Tibial artery (tissue), 4 donors: ENCODE measurements at regions not wholly inside any gene's neighbourhood (a gene's known extent, or its start where the extent isn't known, plus 50 kb on each side); places are given as distances from the start of the nearest gene placed in this dataset.
"Not testable (repeated sequence)": the region's sequence is repeated elsewhere in the genome, so short reads cannot be mapped to it uniquely, and the experiment has no call there.

Experiments
- DNase-seq, 2 donors: peaks; one replicate each; pipeline ENCODE4 v3.0.0-alpha.2; 2019
- H3K27ac ChIP-seq, 2 donors: fragments of 200-600 bp; sonication (generic) in 1 of 2; 1 replicate in 1 of 2; 2 replicates in 1 of 2; pipeline ENCODE4 v1.5.1; 2018 to 2019; ENCODE audit warnings: mild to moderate bottlenecking in 1 of 2
- H3K27me3 ChIP-seq, 2 donors: fragments of 200-600 bp; sonication (generic) in 1 of 2; one replicate each; pipeline versions ENCODE4 v1.5.1 to v1.6.0; 2016 to 2019
- H3K36me3 ChIP-seq, 3 donors: fragments of 200-600 bp; sonication (generic) in 2 of 3; one replicate each; pipeline ENCODE4 v1.5.1; 2016 to 2019; ENCODE audit warnings: mild to moderate bottlenecking in 2 of 3
- H3K4me1 ChIP-seq, 4 donors: fragments of 200-600 bp; sonication (generic) in 2 of 4; 1 replicate in 3 of 4; 2 replicates in 1 of 4; pipeline ENCODE4 v1.5.1; 2016 to 2019
- H3K4me3 ChIP-seq, 2 donors: fragments of 200-600 bp; sonication (generic) in 1 of 2; 1 replicate in 1 of 2; 2 replicates in 1 of 2; pipeline ENCODE4 v1.5.1; 2018 to 2019; ENCODE audit warnings: mild to moderate bottlenecking in 2 of 2
- H3K9me3 ChIP-seq, 3 donors: fragments of 200-600 bp; sonication (generic) in 1 of 3; one replicate each; pipeline ENCODE4 v1.5.1; 2016 to 2019
- intact Hi-C: fragments of 100-400 bp; cut with DNase I; formaldehyde crosslinking; loops from one replicate; pipeline ENCODE4 v1.15.0; 2023; ENCODE audit warnings: low total_unique reads
- TF ChIP-seq, protein P1 (sequence below), 2 experiments: fragments of 200-600 bp in 1 of 2; fragments of 450-650 bp in 1 of 2; IDR thresholded peaks; one replicate each; pipeline ENCODE4 v1.5.1; 2017 to 2019; ENCODE audit warnings: antibody characterized with exemption in 2 of 2, mild to moderate bottlenecking in 1 of 2, moderate library complexity in 1 of 2

- intact Hi-C loops: no loop called here
- Histone ChIP-seq H3K27ac (no peak overlapping the region), H3K4me1 (no peaks in the 10 kb centered on the region), H3K4me3 (no peak overlapping the region), H3K27me3 (no peaks in the 10 kb centered on the region), H3K36me3 (no peaks in the 10 kb centered on the region), H3K9me3 (no peaks in the 10 kb centered on the region)
- TF ChIP-seq, protein P1, sequence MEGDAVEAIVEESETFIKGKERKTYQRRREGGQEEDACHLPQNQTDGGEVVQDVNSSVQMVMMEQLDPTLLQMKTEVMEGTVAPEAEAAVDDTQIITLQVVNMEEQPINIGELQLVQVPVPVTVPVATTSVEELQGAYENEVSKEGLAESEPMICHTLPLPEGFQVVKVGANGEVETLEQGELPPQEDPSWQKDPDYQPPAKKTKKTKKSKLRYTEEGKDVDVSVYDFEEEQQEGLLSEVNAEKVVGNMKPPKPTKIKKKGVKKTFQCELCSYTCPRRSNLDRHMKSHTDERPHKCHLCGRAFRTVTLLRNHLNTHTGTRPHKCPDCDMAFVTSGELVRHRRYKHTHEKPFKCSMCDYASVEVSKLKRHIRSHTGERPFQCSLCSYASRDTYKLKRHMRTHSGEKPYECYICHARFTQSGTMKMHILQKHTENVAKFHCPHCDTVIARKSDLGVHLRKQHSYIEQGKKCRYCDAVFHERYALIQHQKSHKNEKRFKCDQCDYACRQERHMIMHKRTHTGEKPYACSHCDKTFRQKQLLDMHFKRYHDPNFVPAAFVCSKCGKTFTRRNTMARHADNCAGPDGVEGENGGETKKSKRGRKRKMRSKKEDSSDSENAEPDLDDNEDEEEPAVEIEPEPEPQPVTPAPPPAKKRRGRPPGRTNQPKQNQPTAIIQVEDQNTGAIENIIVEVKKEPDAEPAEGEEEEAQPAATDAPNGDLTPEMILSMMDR (IDR thresholded peaks at IDR 0.05): no peak
- no peak for DNase-seq
Observed at GRCh38 chr13:91050970-91051369, 296.5 kb upstream of the MIR17HG start.

- no peak overlapping the region for H3K4me3 ChIP-seq
- no peaks in the 10 kb centered on the region for H3K36me3 ChIP-seq
- H3K4me1 ChIP-seq: no peaks in the 10 kb centered on the region
- intact Hi-C loops: no loop called here
- DNase-seq: no peak
- TF ChIP-seq, protein P1 (IDR thresholded peaks at IDR 0.05): no peak
- H3K27me3 ChIP-seq: no peaks in the 10 kb centered on the region
- no peaks in the 10 kb centered on the region for H3K9me3 ChIP-seq
- no peak overlapping the region for H3K27ac ChIP-seq
Observed at GRCh38 chr13:91052876-91053275, 294.6 kb upstream of the MIR17HG start.

DNA sequence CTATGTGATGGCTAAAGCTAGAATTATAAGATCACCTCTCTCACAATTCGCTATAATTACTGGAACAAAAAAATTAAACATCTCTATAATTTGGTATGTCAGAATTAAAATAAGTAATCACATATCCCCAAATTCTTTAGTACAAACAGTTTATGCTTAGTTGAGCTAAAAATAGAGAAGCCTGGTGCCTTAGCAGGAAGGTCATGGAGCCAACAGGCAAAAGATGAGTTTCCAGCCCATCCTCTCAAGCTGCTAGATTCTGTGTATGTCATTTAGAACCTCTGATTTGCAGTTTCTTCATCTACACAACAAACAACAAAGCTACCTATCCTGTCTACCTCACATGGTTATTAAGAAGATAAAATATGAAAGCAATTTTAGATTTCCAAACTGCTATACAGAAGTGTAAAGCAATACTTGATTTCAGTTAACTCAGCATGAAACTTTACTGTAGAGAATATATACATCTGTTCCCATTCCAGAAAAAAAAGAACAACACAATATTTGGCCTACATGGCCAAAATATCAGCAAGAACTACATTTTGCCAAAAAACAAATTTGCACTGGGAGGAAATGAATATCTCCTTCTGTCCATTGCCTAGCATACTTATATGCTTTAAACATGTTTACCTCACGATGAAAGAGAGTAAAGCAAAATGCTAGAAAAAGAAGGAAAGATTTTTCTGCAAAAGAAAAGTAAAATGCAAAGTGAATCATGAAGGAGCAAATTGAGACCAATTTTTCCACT is 294.0 kb upstream of the MIR17HG start:
- H3K27me3 ChIP-seq: no peaks in the 10 kb centered on the region
- H3K27ac ChIP-seq: no peak overlapping the region
- peaks cover 0 to 5% (median 0%) of the 10 kb centered on the region in 3 donors for H3K9me3 ChIP-seq
- no peak overlapping the region for H3K4me3 ChIP-seq
- DNase-seq: no peak
- no peaks in the 10 kb centered on the region for H3K4me1 ChIP-seq
- no peaks in the 10 kb centered on the region for H3K36me3 ChIP-seq
- intact Hi-C loops: no loop called here
- TF ChIP-seq, protein P1 (IDR thresholded peaks at IDR 0.05): no peak

DNA sequence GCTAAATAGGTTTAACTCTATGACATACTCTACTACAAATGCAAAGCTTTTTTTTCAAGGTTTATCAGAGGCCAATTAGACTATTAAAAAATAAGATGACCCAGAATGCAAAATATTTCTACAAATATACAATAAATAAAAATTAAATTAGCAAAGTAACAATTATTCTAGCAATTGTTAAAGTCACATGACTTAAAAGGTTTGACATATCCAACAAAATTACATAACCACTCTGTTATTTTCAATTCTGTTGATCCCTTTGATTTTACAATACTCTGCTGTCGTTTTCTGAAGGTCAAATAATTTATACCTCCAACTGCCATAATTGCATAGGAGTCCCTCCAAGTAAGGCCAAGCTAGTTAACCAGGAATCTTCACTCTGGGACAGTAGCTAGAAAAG is 292.6 kb upstream of the MIR17HG start:
- Histone ChIP-seq H3K4me1 (no peaks in the 10 kb centered on the region), H3K27ac (no peak overlapping the region), H3K36me3 (no peaks in the 10 kb centered on the region), H3K27me3 (no peaks in the 10 kb centered on the region), H3K9me3 (peaks cover 0 to 5% (median 0%) of the 10 kb centered on the region in 3 donors), H3K4me3 (no peak overlapping the region)
- TF ChIP-seq, protein P1 (IDR thresholded peaks at IDR 0.05): no peak
- intact Hi-C loops: no loop called here
- DNase-seq: no peak

DNA sequence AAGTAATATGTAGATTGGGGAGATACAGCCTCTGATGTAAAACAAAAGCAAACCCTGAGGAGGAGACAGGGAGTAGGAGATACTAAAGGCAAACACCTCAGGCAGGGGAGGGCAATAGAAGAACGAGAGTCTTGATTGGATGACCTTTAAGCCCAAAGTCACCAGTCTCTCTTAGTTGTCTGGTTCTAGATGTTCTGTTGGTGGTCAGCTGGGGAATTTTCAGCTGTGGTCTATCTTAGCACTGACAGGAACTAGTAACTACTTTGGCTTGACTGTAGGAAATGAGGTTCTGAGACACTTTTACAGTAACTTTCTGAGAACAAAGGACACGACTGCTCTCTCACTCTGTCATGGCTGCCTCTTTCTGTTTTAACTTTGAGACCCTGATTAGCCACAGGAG is 290.7 kb upstream of the MIR17HG start:
- Histone ChIP-seq H3K9me3 (peaks cover 0 to 5% (median 0%) of the 10 kb centered on the region in 3 donors), H3K27me3 (no peaks in the 10 kb centered on the region), H3K36me3 (no peaks in the 10 kb centered on the region), H3K4me1 (no peaks in the 10 kb centered on the region), H3K27ac (no peak overlapping the region), H3K4me3 (no peak overlapping the region)
- intact Hi-C loops: no loop called here
- DNase-seq: no peak
- TF ChIP-seq, protein P1 (IDR thresholded peaks at IDR 0.05): no peak

GRCh38 chr13:91057507-91057906 is 290.0 kb upstream of the MIR17HG start:
- DNase-seq, H3K9me3 ChIP-seq, intact Hi-C loops, H3K4me1 ChIP-seq, H3K4me3 ChIP-seq, H3K36me3 ChIP-seq, H3K27me3 ChIP-seq, H3K27ac ChIP-seq: not testable (repeated sequence)
